ENCODE measurements at regions not wholly inside any gene's neighbourhood (a gene's known extent, or its start where the extent isn't known, plus 50 kb on each side); places are given as distances from the start of the nearest gene placed in this dataset.
"Not testable (repeated sequence)": the region's sequence is repeated elsewhere in the genome, so short reads cannot be mapped to it uniquely, and the experiment has no call there.

DNA sequence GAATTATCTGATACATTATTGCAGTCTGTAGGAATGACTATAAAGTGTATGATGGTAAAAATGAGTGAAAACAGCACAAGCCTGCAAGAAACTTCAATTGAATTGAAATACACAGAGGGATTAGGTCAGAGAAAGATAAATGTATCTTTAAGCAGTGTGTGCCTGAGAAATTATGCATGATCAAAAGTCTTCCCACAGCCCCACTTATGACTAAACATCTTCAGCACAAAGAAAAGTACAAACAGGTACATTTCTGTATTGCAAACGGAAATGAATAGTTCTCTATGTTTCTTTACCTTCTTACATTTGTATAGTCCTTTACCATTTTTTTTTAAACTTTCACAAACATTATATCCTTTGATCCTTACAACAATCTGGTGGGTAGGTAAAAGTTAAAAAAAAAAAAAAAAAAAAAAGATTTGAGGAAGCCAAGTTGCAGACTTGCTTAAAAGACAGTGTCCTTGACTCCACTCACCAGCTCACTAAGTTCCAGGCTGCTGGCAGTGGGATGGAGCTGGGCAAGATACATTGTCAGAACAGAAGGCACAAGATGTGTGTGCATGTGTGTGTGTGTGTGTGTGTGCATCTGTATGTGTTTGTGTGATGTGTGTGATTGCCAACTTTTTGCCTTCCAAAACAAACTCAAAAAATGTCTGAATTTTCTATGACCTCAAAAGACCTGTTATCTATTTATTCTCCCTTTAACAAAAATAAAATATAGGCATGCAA is 423.7 kb upstream of the ACVR2A start:
- Histone ChIP-seq H4K20me1 (ENCODE audit: insufficient read depth, low read length) (no peaks in the 10 kb centered on the region), H3K27ac (ENCODE audit: low read depth, low read length) (no peak overlapping the region), H3K9ac (ENCODE audit: low read length) (no peak overlapping the region), H3K4me3 (ENCODE audit: insufficient read depth, low read depth, low read length) (no peak overlapping the region), H3K4me1 (ENCODE audit: insufficient read depth, low read length) (no peaks in the 10 kb centered on the region), H3K4me2 (ENCODE audit: low read length) (no peak overlapping the region), H3K27me3 (ENCODE audit: insufficient read depth, low read length) (no peaks in the 10 kb centered on the region), H3K36me3 (ENCODE audit: insufficient read depth, low read length) (no peaks in the 10 kb centered on the region), H3K79me2 (ENCODE audit: insufficient read depth, low read length) (no peaks in the 10 kb centered on the region), H3K9me3 (ENCODE audit: insufficient read depth, low read depth, low read length) (no peaks in the 10 kb centered on the region), H2AFZ (ENCODE audit: low read depth, low read length) (no peak overlapping the region)
- Mint-ChIP-seq H3K4me1 (ENCODE audit: low read depth, unreplicated experiment) (peaks cover 7% of the 10 kb centered on the region), H3K36me3 (ENCODE audit: low read depth, unreplicated experiment) (no peaks in the 10 kb centered on the region), H3K27ac (ENCODE audit: unreplicated experiment) (no peak overlapping the region), H3K9me3 (ENCODE audit: unreplicated experiment) (no peaks in the 10 kb centered on the region), H3K27me3 (ENCODE audit: low read depth, unreplicated experiment) (peaks cover 3% of the 10 kb centered on the region), H3K4me3 (ENCODE audit: unreplicated experiment) (no peak overlapping the region)
- FAIRE-seq (no peak), DNase-seq (ENCODE audit: low read depth) (no peak)
- TF ChIP-seq EZH2 (IDR thresholded peaks at IDR 0.05; ENCODE audit: insufficient read depth, low read length) = no peak
- TF ChIP-seq, protein P1, sequence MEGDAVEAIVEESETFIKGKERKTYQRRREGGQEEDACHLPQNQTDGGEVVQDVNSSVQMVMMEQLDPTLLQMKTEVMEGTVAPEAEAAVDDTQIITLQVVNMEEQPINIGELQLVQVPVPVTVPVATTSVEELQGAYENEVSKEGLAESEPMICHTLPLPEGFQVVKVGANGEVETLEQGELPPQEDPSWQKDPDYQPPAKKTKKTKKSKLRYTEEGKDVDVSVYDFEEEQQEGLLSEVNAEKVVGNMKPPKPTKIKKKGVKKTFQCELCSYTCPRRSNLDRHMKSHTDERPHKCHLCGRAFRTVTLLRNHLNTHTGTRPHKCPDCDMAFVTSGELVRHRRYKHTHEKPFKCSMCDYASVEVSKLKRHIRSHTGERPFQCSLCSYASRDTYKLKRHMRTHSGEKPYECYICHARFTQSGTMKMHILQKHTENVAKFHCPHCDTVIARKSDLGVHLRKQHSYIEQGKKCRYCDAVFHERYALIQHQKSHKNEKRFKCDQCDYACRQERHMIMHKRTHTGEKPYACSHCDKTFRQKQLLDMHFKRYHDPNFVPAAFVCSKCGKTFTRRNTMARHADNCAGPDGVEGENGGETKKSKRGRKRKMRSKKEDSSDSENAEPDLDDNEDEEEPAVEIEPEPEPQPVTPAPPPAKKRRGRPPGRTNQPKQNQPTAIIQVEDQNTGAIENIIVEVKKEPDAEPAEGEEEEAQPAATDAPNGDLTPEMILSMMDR (IDR thresholded peaks at IDR 0.05; ENCODE audit: insufficient read depth, low read depth, low read length) = no peak

DNA sequence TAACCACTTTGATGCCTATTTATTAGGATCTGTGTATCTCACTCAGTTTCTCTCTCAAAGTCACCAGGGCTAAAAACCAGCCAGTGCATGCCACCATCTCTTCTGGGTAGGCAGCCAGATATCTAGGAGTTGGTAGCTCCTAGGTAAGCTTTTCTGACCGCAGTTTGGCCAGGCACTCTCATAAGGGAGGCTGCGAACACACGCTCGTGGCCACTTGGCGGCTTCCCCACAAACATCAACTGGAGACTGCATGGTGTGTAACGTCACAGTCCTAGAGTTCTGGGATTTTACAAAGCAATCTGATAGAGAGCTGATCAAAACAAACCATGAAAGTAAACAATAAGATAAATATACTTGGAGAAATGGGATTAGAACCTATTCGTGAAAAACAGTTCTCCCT is 424.3 kb upstream of the ACVR2A start:
- H3K9ac ChIP-seq (ENCODE audit: low read length) = no peak overlapping the region
- H3K9me3 Mint-ChIP-seq (ENCODE audit: unreplicated experiment) = no peaks in the 10 kb centered on the region
- no peaks in the 10 kb centered on the region for H3K4me1 ChIP-seq (ENCODE audit: insufficient read depth, low read length)
- no peaks in the 10 kb centered on the region for H3K36me3 Mint-ChIP-seq (ENCODE audit: low read depth, unreplicated experiment)
- TF ChIP-seq, protein P1 (IDR thresholded peaks at IDR 0.05; ENCODE audit: insufficient read depth, low read depth, low read length) = no peak
- TF ChIP-seq EZH2 (IDR thresholded peaks at IDR 0.05; ENCODE audit: insufficient read depth, low read length) = no peak
- H3K27me3 Mint-ChIP-seq (ENCODE audit: low read depth, unreplicated experiment) = peaks cover 3% of the 10 kb centered on the region
- DNase-seq (ENCODE audit: low read depth) (no peak), FAIRE-seq (no peak)
- H3K27ac Mint-ChIP-seq (ENCODE audit: unreplicated experiment) = no peak overlapping the region
- no peaks in the 10 kb centered on the region for H3K79me2 ChIP-seq (ENCODE audit: insufficient read depth, low read length)
- H3K36me3 ChIP-seq (ENCODE audit: insufficient read depth, low read length) = no peaks in the 10 kb centered on the region
- H3K9me3 ChIP-seq (ENCODE audit: insufficient read depth, low read depth, low read length) = no peaks in the 10 kb centered on the region
- no peaks in the 10 kb centered on the region for H4K20me1 ChIP-seq (ENCODE audit: insufficient read depth, low read length)
- H3K4me3 Mint-ChIP-seq (ENCODE audit: unreplicated experiment) = no peak overlapping the region
- H3K4me3 ChIP-seq (ENCODE audit: insufficient read depth, low read depth, low read length) = no peak overlapping the region
- no peak overlapping the region for H2AFZ ChIP-seq (ENCODE audit: low read depth, low read length)
- no peak overlapping the region for H3K4me2 ChIP-seq (ENCODE audit: low read length)
- H3K27me3 ChIP-seq (ENCODE audit: insufficient read depth, low read length) = no peaks in the 10 kb centered on the region
- H3K27ac ChIP-seq (ENCODE audit: low read depth, low read length) = no peak overlapping the region
- H3K4me1 Mint-ChIP-seq (ENCODE audit: low read depth, unreplicated experiment) = peaks cover 9% of the 10 kb centered on the region

DNA sequence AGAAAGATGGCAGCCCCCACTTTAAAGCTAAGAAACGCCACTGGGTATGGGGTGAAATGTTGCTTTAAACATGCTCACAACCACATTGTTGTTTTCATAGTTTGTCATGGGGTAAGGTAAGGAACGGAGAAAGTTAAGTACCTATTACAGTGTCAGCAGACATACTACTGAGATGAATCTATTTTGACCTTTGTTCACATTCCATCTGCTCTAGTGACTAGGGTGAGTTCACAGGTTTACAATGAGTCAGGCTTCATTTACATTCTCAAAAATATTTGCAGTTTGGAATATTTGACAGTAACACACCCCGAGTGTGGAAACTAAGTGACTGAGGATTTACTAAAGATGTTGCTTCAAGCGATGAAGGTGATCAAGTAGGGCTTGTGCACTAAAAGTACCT is 428.7 kb upstream of the ACVR2A start:
- H3K9me3 Mint-ChIP-seq (ENCODE audit: unreplicated experiment) = peaks cover 7% of the 10 kb centered on the region

GRCh38 chr2:147414656-147415055 is 430.2 kb upstream of the ACVR2A start:
- H3K36me3 Mint-ChIP-seq (ENCODE audit: low read depth, unreplicated experiment); H3K4me2 ChIP-seq (ENCODE audit: low read length); H3K4me1 ChIP-seq (ENCODE audit: insufficient read depth, low read length); H3K36me3 ChIP-seq (ENCODE audit: insufficient read depth, low read length); H4K20me1 ChIP-seq (ENCODE audit: insufficient read depth, low read length); H3K4me3 ChIP-seq (ENCODE audit: insufficient read depth, low read depth, low read length); DNase-seq (ENCODE audit: low read depth); H3K27me3 ChIP-seq (ENCODE audit: insufficient read depth, low read length); H3K27ac ChIP-seq (ENCODE audit: low read depth, low read length); H3K9ac ChIP-seq (ENCODE audit: low read length); FAIRE-seq; H3K27me3 Mint-ChIP-seq (ENCODE audit: low read depth, unreplicated experiment); H2AFZ ChIP-seq (ENCODE audit: low read depth, low read length); H3K4me1 Mint-ChIP-seq (ENCODE audit: low read depth, unreplicated experiment); H3K9me3 ChIP-seq (ENCODE audit: insufficient read depth, low read depth, low read length); H3K79me2 ChIP-seq (ENCODE audit: insufficient read depth, low read length); H3K9me3 Mint-ChIP-seq (ENCODE audit: unreplicated experiment); H3K27ac Mint-ChIP-seq (ENCODE audit: unreplicated experiment); H3K4me3 Mint-ChIP-seq (ENCODE audit: unreplicated experiment): not testable (repeated sequence)

More for the DNA sequence above, 428.7 kb upstream of the ACVR2A start:
- H3K4me1 Mint-ChIP-seq (ENCODE audit: low read depth, unreplicated experiment) = peaks cover 5% of the 10 kb centered on the region
- DNase-seq (ENCODE audit: low read depth) (peak; percentile 29), FAIRE-seq (no peak)
- Histone ChIP-seq H3K9me3 (ENCODE audit: insufficient read depth, low read depth, low read length) (no peaks in the 10 kb centered on the region), H3K4me1 (ENCODE audit: insufficient read depth, low read length) (no peaks in the 10 kb centered on the region), H2AFZ (ENCODE audit: low read depth, low read length) (no peak overlapping the region), H3K4me3 (ENCODE audit: insufficient read depth, low read depth, low read length) (no peak overlapping the region), H3K4me2 (ENCODE audit: low read length) (no peak overlapping the region), H3K79me2 (ENCODE audit: insufficient read depth, low read length) (no peaks in the 10 kb centered on the region), H3K36me3 (ENCODE audit: insufficient read depth, low read length) (no peaks in the 10 kb centered on the region), H3K9ac (ENCODE audit: low read length) (no peak overlapping the region), H4K20me1 (ENCODE audit: insufficient read depth, low read length) (no peaks in the 10 kb centered on the region), H3K27me3 (ENCODE audit: insufficient read depth, low read length) (no peaks in the 10 kb centered on the region), H3K27ac (ENCODE audit: low read depth, low read length) (no peak overlapping the region)
- H3K36me3 Mint-ChIP-seq (ENCODE audit: low read depth, unreplicated experiment) = no peaks in the 10 kb centered on the region
- no peak overlapping the region for H3K4me3 Mint-ChIP-seq (ENCODE audit: unreplicated experiment)
- no peak overlapping the region for H3K27ac Mint-ChIP-seq (ENCODE audit: unreplicated experiment)
- H3K27me3 Mint-ChIP-seq (ENCODE audit: low read depth, unreplicated experiment) = peaks cover 3% of the 10 kb centered on the region
- TF ChIP-seq, protein P1 (IDR thresholded peaks at IDR 0.05; ENCODE audit: insufficient read depth, low read depth, low read length) = no peak
- TF ChIP-seq EZH2 (IDR thresholded peaks at IDR 0.05; ENCODE audit: insufficient read depth, low read length) = no peak

All from astrocyte (in vitro differentiated cells and primary cell).